ENCODE measurements at regions not wholly inside any gene's neighbourhood (a gene's known extent, or its start where the extent isn't known, plus 50 kb on each side); places are given as distances from the start of the nearest gene placed in this dataset.
"Not testable (repeated sequence)": the region's sequence is repeated elsewhere in the genome, so short reads cannot be mapped to it uniquely, and the experiment has no call there.

DNA sequence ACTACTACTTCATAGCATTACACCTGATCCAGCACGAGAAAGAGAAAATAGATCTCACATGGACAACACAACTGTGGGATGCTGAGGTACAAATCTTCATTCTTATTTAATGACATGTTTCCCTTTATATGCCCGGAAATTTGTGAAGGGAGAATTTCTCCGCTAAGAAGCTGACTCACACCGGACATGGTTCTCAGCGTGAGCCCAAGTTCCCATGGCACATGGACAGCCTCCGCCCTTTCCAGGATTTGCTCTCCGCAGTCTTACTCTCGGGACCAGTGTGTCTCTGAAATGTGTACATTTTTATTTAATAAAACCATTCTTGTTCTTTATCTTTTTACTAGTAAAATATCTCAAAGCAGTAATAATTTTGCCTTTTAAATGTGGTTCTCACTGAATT lies 1154.8 kb downstream of the TMEM121 start:
- no peak overlapping the region for H3K27ac ChIP-seq (ENCODE audit: low read length)
- no peaks in the 10 kb centered on the region for H3K9me3 ChIP-seq (ENCODE audit: control insufficient read depth in 1 of 2, low read length in 2 of 2)
- H3K27me3 ChIP-seq (ENCODE audit: low read depth, low read length): no peaks in the 10 kb centered on the region

DNA sequence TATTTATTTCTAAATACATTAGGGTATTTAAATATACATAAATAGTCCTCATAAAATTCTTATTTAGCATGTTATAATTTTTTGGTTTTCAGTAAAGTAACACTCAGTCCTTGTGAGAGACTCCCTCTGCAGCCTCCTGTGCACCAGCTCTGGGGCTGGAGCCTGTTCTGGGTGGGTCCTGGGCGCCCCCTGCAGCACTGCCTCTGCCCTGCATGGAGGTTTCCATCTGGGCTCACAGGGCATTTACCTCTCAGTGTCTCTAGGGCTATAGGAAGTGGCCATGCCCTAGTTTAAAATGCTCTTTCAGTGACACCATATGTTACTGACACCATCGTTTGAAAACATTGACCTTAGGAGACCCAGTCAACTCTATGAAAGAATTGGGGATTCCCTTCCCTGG lies 1155.2 kb downstream of the TMEM121 start:
- Histone ChIP-seq H3K4me1 (ENCODE audit: control insufficient read depth in 1 of 2, insufficient read depth in 2 of 2, low read length in 2 of 2) (no peaks in the 10 kb centered on the region), H3K36me3 (ENCODE audit: control insufficient read depth in 1 of 2, insufficient read depth in 2 of 2, low read length in 2 of 2) (no peaks in the 10 kb centered on the region), H3K27ac (ENCODE audit: low read length) (no peak overlapping the region), H3K27me3 (ENCODE audit: low read depth, low read length) (no peaks in the 10 kb centered on the region), H3K4me3 (ENCODE audit: low read depth in 1 of 2, low read length in 2 of 2) (no peak overlapping the region), H3K9me3 (ENCODE audit: control insufficient read depth in 1 of 2, low read length in 2 of 2) (no peaks in the 10 kb centered on the region)

More for the DNA sequence above, 1154.8 kb downstream of the TMEM121 start:
- H3K4me1 ChIP-seq (ENCODE audit: control insufficient read depth in 1 of 2, insufficient read depth in 2 of 2, low read length in 2 of 2): no peaks in the 10 kb centered on the region
- no peaks in the 10 kb centered on the region for H3K36me3 ChIP-seq (ENCODE audit: control insufficient read depth in 1 of 2, insufficient read depth in 2 of 2, low read length in 2 of 2)
- no peak overlapping the region for H3K4me3 ChIP-seq (ENCODE audit: low read depth in 1 of 2, low read length in 2 of 2)

DNA sequence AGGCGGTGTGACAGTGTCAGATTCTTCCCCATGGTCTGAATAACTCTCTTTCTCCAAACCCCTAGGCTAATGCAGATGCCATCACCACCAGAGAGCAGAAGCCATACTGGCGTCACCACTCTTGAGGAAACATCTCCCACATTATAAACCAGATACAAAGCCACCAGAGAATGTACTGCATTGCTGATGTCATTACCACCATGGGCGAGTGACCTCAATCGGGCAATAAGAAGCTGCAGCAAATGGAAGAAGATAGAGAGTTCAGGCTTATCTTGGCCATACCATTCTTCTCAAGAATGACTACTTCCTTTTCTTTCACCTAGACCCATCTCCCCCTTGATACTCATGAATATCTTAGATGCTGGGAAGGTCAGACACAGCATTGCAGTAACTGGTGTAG lies 1157.2 kb downstream of the TMEM121 start:
- no peak overlapping the region for H3K4me3 ChIP-seq (ENCODE audit: low read depth in 1 of 2, low read length in 2 of 2)
- H3K9me3 ChIP-seq (ENCODE audit: control insufficient read depth in 1 of 2, low read length in 2 of 2): no peaks in the 10 kb centered on the region
- H3K4me1 ChIP-seq (ENCODE audit: control insufficient read depth in 1 of 2, insufficient read depth in 2 of 2, low read length in 2 of 2): no peaks in the 10 kb centered on the region
- no peaks in the 10 kb centered on the region for H3K27me3 ChIP-seq (ENCODE audit: low read depth, low read length)
- no peaks in the 10 kb centered on the region for H3K36me3 ChIP-seq (ENCODE audit: control insufficient read depth in 1 of 2, insufficient read depth in 2 of 2, low read length in 2 of 2)
- H3K27ac ChIP-seq (ENCODE audit: low read length): no peak overlapping the region

DNA sequence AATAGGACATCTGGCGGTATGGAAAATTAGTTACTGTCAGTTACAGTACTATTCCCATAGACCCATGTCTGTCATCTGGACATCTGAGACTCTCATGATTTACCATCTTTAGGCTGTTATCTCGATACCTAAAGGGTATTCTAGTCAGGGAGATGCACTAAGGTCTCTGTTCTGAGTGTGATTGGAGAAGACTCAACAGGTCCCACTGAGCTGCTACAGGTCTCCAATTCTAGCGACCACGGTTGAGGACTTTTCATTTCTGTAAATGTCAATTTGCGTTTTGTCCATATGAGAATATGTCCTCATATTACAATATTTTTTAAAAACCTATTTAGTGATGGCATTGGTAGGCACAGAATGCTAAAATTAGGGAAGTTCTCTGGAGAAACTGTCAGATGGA lies 1160.2 kb downstream of the TMEM121 start:
- Histone ChIP-seq H3K4me3 (ENCODE audit: low read depth in 1 of 2, low read length in 2 of 2) (no peak overlapping the region), H3K4me1 (ENCODE audit: control insufficient read depth in 1 of 2, insufficient read depth in 2 of 2, low read length in 2 of 2) (no peaks in the 10 kb centered on the region), H3K27me3 (ENCODE audit: low read depth, low read length) (no peaks in the 10 kb centered on the region), H3K9me3 (ENCODE audit: control insufficient read depth in 1 of 2, low read length in 2 of 2) (no peaks in the 10 kb centered on the region), H3K36me3 (ENCODE audit: control insufficient read depth in 1 of 2, insufficient read depth in 2 of 2, low read length in 2 of 2) (no peaks in the 10 kb centered on the region), H3K27ac (ENCODE audit: low read length) (no peak overlapping the region)

DNA sequence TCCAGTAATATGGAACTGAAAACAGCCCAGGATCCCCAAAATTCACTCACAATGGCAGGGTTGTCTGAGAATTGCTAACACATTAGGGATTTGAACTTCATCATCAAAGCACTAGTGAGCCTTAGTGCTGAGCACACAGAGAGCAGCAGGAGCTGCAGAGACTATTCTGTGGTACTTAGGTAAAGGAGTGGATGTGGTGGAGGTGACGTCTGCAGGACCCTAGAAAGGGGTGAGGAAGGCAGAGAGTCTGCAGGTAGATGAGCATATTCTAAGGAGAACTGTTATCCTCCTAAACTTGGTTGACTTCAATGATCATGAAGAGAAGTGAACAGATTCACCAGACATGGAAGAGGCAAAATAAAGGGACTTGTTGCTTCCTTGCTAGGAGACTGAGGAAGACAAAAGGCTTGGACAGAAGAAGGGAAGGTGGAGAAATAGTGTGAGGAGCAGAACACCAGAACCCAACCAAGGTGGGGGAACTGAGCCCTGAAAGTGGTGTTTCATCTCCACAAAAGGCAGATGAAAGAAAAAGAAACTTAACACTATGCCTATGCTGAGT lies 1164.0 kb downstream of the TMEM121 start:
- no peaks in the 10 kb centered on the region for H3K9me3 ChIP-seq (ENCODE audit: control insufficient read depth in 1 of 2, low read length in 2 of 2)
- H3K4me3 ChIP-seq (ENCODE audit: low read depth in 1 of 2, low read length in 2 of 2): no peak overlapping the region
- no peak overlapping the region for H3K27ac ChIP-seq (ENCODE audit: low read length)
- H3K36me3 ChIP-seq (ENCODE audit: control insufficient read depth in 1 of 2, insufficient read depth in 2 of 2, low read length in 2 of 2): no peaks in the 10 kb centered on the region
- no peaks in the 10 kb centered on the region for H3K27me3 ChIP-seq (ENCODE audit: low read depth, low read length)
- H3K4me1 ChIP-seq (ENCODE audit: control insufficient read depth in 1 of 2, insufficient read depth in 2 of 2, low read length in 2 of 2): no peaks in the 10 kb centered on the region

DNA sequence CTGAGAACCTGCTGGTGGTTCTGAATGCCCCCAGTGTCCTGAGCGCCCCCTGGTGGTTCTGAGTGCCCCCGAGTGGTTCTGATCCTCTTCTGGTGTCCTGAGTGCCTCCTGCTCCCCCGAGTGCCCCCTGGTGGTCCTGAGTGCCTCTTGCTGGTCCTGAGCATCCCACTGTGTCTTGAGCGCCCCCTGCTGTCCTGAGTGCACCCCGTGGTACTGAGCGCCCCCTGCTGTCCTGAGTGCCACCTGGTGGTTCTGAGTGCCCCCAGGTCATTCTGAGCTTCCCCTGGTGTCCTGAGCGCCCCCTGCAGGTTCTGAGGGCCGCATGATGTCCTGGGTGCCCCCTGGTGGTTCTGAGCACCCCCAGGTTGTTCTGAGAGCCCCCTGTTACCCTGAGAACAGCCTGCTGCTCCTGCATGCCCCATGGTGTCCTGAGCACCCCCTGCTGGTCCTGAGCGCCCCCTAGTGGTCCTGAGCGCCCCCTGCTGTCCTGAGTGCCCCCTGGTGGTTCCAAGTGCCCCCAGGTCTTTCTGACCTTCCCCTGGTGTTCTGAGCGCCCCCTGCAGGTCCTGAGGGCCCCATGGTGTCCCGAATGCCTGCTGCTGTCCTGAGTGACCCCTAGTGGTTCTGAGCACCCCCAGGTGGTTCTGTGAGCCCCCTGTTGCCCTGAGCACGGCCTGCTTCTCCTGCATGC lies 1165.4 kb downstream of the TMEM121 start:
- Histone ChIP-seq H3K27ac (ENCODE audit: low read length) (no peak overlapping the region), H3K4me1 (ENCODE audit: control insufficient read depth in 1 of 2, insufficient read depth in 2 of 2, low read length in 2 of 2) (no peaks in the 10 kb centered on the region), H3K9me3 (ENCODE audit: control insufficient read depth in 1 of 2, low read length in 2 of 2) (no peaks in the 10 kb centered on the region), H3K36me3 (ENCODE audit: control insufficient read depth in 1 of 2, insufficient read depth in 2 of 2, low read length in 2 of 2) (no peaks in the 10 kb centered on the region), H3K4me3 (ENCODE audit: low read depth in 1 of 2, low read length in 2 of 2) (no peak overlapping the region), H3K27me3 (ENCODE audit: low read depth, low read length) (no peaks in the 10 kb centered on the region)

DNA sequence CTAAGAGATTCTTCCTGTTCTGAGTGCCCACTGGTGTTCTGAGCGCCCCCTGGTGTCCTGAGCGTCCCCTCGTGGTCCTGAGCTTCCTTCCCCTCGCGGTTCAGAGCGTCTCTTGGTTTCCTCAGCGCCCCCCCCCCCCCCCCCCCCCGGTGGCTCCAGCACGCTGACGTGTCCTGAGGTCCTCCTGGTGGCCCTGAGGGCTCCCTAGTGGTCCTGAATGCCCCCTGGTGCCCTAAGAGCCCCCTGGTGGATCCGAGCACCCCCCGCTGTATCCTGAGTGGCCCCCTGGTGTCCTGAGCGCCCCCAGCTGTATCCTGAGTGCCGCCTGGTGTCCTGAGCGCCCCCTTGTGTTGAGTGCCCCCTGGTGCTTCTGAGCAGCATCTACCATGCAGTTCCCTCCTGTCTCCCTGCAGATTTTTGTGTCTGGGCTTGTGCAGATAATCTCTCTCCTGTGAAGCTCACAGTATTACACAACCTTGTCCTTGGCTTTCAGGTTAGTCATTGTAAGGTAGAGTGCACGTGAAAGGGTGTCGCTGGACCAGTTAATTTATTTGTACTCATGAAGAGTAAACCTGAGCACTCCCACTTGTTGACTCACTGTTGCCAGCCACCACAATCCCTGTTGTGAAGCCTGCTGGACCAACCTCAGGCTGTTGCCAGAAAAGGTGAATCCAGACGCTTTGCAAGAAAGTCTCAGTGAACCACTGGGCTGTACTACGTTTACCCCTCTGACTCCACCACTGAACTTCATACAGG lies 1168.4 kb downstream of the TMEM121 start:
- Histone ChIP-seq H3K27ac (ENCODE audit: low read length) (no peak overlapping the region), H3K4me3 (ENCODE audit: low read depth in 1 of 2, low read length in 2 of 2) (no peak overlapping the region), H3K27me3 (ENCODE audit: low read depth, low read length) (no peaks in the 10 kb centered on the region), H3K36me3 (ENCODE audit: control insufficient read depth in 1 of 2, insufficient read depth in 2 of 2, low read length in 2 of 2) (no peaks in the 10 kb centered on the region), H3K4me1 (ENCODE audit: control insufficient read depth in 1 of 2, insufficient read depth in 2 of 2, low read length in 2 of 2) (no peaks in the 10 kb centered on the region), H3K9me3 (ENCODE audit: control insufficient read depth in 1 of 2, low read length in 2 of 2) (no peaks in the 10 kb centered on the region)

DNA sequence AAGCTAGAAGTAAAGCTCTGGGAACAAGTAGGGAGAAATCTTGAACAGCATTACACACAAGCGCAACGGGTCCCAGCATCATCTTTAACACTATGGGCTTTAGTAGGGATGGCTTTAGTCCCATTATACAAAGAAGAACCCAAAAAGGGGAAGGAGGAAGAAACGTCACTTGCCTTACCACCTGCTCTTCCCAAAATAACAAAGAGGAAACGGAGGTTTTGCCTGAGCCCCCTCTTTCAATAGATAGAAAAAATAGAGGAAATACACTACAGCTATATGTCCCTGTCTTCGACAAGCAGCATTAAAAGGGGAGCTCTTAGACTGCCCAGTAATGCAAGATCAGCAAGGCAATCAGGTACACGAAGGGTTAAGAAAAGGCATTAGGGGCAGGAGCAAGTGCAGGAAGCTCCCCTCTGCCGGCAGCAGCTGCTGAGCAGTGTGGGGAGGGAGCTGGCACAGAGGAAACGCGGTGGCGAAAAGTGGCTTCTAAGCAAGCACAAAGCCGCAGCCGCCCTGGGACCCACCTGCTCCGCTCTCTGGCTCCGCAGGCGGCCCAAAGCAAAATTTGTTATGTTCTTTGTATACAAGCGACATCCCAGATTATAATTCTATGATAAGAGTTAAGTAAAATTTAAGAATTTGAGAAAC lies 1172.4 kb downstream of the TMEM121 start:
- H3K9me3 ChIP-seq (ENCODE audit: control insufficient read depth in 1 of 2, low read length in 2 of 2); H3K4me3 ChIP-seq (ENCODE audit: low read depth in 1 of 2, low read length in 2 of 2); H3K27me3 ChIP-seq (ENCODE audit: low read depth, low read length); H3K36me3 ChIP-seq (ENCODE audit: control insufficient read depth in 1 of 2, insufficient read depth in 2 of 2, low read length in 2 of 2); H3K27ac ChIP-seq (ENCODE audit: low read length); H3K4me1 ChIP-seq (ENCODE audit: control insufficient read depth in 1 of 2, insufficient read depth in 2 of 2, low read length in 2 of 2): not testable (repeated sequence)

DNA sequence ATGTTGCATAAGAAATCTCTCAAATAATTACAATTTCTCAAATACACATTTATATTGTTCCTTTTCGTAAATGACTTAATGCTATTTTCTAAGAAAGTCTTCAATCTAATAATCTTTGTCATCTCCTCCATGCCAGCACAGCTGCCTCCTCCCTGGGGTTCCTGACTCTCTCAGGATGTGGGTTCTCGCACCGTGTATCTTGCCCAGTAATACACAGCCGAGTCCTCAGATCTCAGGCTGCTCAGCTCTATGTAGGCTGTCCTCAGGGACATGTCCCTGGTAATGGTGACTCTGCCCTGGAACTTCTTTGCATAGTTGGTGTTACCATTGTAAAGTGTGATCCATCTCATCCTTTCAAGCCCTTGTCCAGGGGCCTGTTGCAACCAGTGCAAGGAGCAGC lies 1177.3 kb downstream of the TMEM121 start:
- not testable (repeated sequence) for H3K36me3 ChIP-seq (ENCODE audit: control insufficient read depth in 1 of 2, insufficient read depth in 2 of 2, low read length in 2 of 2); H3K4me3 ChIP-seq (ENCODE audit: low read depth in 1 of 2, low read length in 2 of 2); H3K27me3 ChIP-seq (ENCODE audit: low read depth, low read length)

DNA sequence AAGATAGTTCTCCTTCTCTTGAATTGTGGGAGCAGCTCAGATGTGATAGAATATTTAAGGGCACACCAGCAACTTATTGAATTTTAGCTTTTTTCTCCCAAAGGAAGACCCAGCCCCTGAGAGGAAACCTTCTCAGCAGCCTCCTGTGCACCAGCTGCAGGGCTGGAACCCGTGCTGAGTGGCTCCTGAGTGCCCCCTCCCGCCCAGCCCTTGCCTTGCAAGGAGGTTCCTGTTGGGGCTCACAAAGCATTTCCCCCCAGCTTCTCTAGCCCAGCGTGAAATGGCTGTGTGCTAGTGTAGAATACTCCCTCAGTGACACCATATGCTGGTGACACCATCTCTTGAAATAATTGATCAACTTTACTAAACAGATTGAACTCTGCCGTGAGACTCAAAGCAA lies 1180.1 kb downstream of the TMEM121 start:
- not testable (repeated sequence) for H3K36me3 ChIP-seq (ENCODE audit: control insufficient read depth in 1 of 2, insufficient read depth in 2 of 2, low read length in 2 of 2)

More for the DNA sequence above, 1177.3 kb downstream of the TMEM121 start:
- not testable (repeated sequence) for H3K9me3 ChIP-seq (ENCODE audit: control insufficient read depth in 1 of 2, low read length in 2 of 2); H3K27ac ChIP-seq (ENCODE audit: low read length); H3K4me1 ChIP-seq (ENCODE audit: control insufficient read depth in 1 of 2, insufficient read depth in 2 of 2, low read length in 2 of 2)

DNA sequence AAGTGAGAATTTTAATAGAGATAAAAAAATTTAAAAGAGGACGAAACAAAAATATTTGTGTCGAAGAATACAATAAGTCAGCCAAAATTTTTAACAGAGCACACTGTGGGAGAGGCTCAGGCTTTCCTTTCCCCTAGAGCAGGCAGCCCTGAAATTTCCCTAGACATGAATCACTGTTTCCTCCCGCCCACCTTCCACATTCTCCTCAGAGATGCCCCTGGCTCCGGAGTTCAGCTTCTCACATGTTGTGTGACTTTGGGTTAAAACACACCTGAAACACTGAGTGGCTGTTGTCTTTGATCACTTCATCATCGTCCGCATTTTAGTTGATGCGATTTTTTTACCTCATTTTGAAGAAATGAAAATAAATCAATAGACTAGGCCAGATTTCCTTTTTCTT lies 1183.8 kb downstream of the TMEM121 start:
- H3K36me3 ChIP-seq (ENCODE audit: control insufficient read depth in 1 of 2, insufficient read depth in 2 of 2, low read length in 2 of 2); H3K4me3 ChIP-seq (ENCODE audit: low read depth in 1 of 2, low read length in 2 of 2); H3K27ac ChIP-seq (ENCODE audit: low read length); H3K27me3 ChIP-seq (ENCODE audit: low read depth, low read length); H3K9me3 ChIP-seq (ENCODE audit: control insufficient read depth in 1 of 2, low read length in 2 of 2); H3K4me1 ChIP-seq (ENCODE audit: control insufficient read depth in 1 of 2, insufficient read depth in 2 of 2, low read length in 2 of 2): not testable (repeated sequence)

More for the DNA sequence above, 1180.1 kb downstream of the TMEM121 start:
- H3K27ac ChIP-seq (ENCODE audit: low read length); H3K9me3 ChIP-seq (ENCODE audit: control insufficient read depth in 1 of 2, low read length in 2 of 2); H3K4me1 ChIP-seq (ENCODE audit: control insufficient read depth in 1 of 2, insufficient read depth in 2 of 2, low read length in 2 of 2); H3K27me3 ChIP-seq (ENCODE audit: low read depth, low read length); H3K4me3 ChIP-seq (ENCODE audit: low read depth in 1 of 2, low read length in 2 of 2): not testable (repeated sequence)

Measured in muscle layer of duodenum (tissue), 2 donors.